HCT116 (cell line): ENCODE measurements at regions not wholly inside any gene's neighbourhood (a gene's known extent, or its start where the extent isn't known, plus 50 kb on each side); places are given as distances from the start of the nearest gene placed in this dataset.

Experiments used
- ATAC-seq: fragments of 200-7000 bp; cut with Tn5 transposase; 2 replicates; pipeline ENCODE4 v1.9.1; 2020; ENCODE audit warnings: mild to moderate bottlenecking, moderate library complexity
- BruUV-seq: library from RNA; stranded (reverse); fragments of 400-500 nt; replicated peaks from 2 replicates; lab custom pipeline; 2021; lab: Mats Ljungman, UMichigan
- CTCF ChIA-PET: fragments of 300-600 bp; sonication (Branson Sonifier 250); formaldehyde crosslinking; loops from one replicate; lab custom pipeline; 2021; ENCODE audit warnings: antibody characterized with exemption; lab: Charles Lee
- POLR2A ChIA-PET: fragments of 300-600, 350-600 bp; sonication (Branson Sonifier 250); formaldehyde crosslinking; loops from one replicate; lab custom pipeline; 2021; ENCODE audit warnings: antibody characterized with exemption; lab: Charles Lee
- RAD21 ChIA-PET, 2 experiments: fragments of 300-600 bp; sonication (Branson Sonifier 250); formaldehyde crosslinking; loops; one replicate each; lab custom pipeline; 2023; ENCODE audit warnings: low total read pairs in 2 of 2; ENCODE audit not compliant: uncharacterized antibody in 2 of 2, unreplicated experiment in 2 of 2, low non-redundant PET in 1 of 2; lab: Charles Lee
- DNase-seq: peaks from one replicate; pipeline ENCODE4 v3.0.0-alpha.2; 2010; ENCODE audit warnings: low read depth, low spot score
- H2AFZ ChIP-seq: fragments of 200-600 bp; shearing (Covaris generic), sonication (generic); 2 replicates; pipeline ENCODE4 v1.6.1; 2017; ENCODE audit warnings: low read depth, mixed run types, mixed read lengths, antibody characterized with exemption, low read length; ENCODE audit not compliant: poor library complexity, severe bottlenecking
- H3K27ac ChIP-seq: 2 replicates; pipeline ENCODE4 v1.5.1; 2012; ENCODE audit warnings: low read depth, low read length
- H3K27me3 ChIP-seq: fragments of 200-600 bp; sonication (generic); 2 replicates; pipeline ENCODE4 v1.6.1; 2016; ENCODE audit warnings: mixed run types, low read length, mixed read lengths; ENCODE audit not compliant: insufficient read depth
- H3K36me3 ChIP-seq, 2 experiments: fragments of 200-500 bp in 1 of 2; fragments of 200-600 bp in 1 of 2; sonication (Bioruptor generic) in 1 of 2; sonication (generic) in 1 of 2; 2 replicates each; pipeline versions ENCODE4 v1.5.1 to v1.6.1; 2014 to 2016; ENCODE audit warnings: low read length in 2 of 2, inconsistent platforms in 1 of 2, mixed read lengths in 1 of 2, mixed run types in 1 of 2; ENCODE audit not compliant: insufficient read depth in 2 of 2, control insufficient read depth in 1 of 2
- H3K4me1 ChIP-seq, 2 experiments: fragments of 200-600 bp in 1 of 2; sonication (generic) in 1 of 2; 2 replicates each; pipeline versions ENCODE4 v1.5.1 to v1.6.1; 2012 to 2017; ENCODE audit warnings: low read length in 2 of 2, inconsistent platforms in 1 of 2, mild to moderate bottlenecking in 1 of 2, mixed read lengths in 1 of 2, mixed run types in 1 of 2, moderate library complexity in 1 of 2; ENCODE audit not compliant: insufficient read depth in 2 of 2, control insufficient read depth in 1 of 2
- H3K4me2 ChIP-seq: fragments of 200-600 bp; sonication (generic); 2 replicates; pipeline ENCODE4 v1.6.1; 2017; ENCODE audit warnings: mixed run types, low read length, mixed read lengths
- H3K4me3 ChIP-seq, 2 experiments: fragments of 200-600 bp in 1 of 2; sonication (generic) in 1 of 2; replicated peaks in 1 of 2; 2 replicates each; pipeline ENCODE4 v1.5.1; 2011 to 2016; ENCODE audit warnings: low read length in 2 of 2, control low read depth in 1 of 2, low read depth in 1 of 2, mild to moderate bottlenecking in 1 of 2, mixed read lengths in 1 of 2, mixed run types in 1 of 2
- H3K79me2 ChIP-seq: fragments of 200-600 bp; sonication (generic); 2 replicates; pipeline ENCODE4 v1.6.1; 2017; ENCODE audit warnings: mild to moderate bottlenecking, mixed run types, low read length, moderate library complexity, mixed read lengths; ENCODE audit not compliant: insufficient read depth
- H3K9ac ChIP-seq: fragments of 200-600 bp; sonication (generic); 2 replicates; pipeline ENCODE4 v1.6.1; 2016; ENCODE audit warnings: low read length, mixed read lengths
- H3K9me2 ChIP-seq: fragments of 200-600 bp; sonication (generic), shearing (Covaris generic); 2 replicates; pipeline ENCODE4 v1.6.1; 2017; ENCODE audit warnings: mixed run types, mild to moderate bottlenecking, moderate library complexity; ENCODE audit not compliant: insufficient read depth
- H3K9me3 ChIP-seq, 2 experiments: fragments of 200-500 bp in 1 of 2; fragments of 200-600 bp in 1 of 2; sonication (Bioruptor generic) in 1 of 2; sonication (generic) in 1 of 2; 2 replicates each; pipeline ENCODE4 v1.6.1; 2014 to 2017; ENCODE audit warnings: low read length in 2 of 2, mixed read lengths in 2 of 2, inconsistent platforms in 1 of 2, low read depth in 1 of 2, mild to moderate bottlenecking in 1 of 2, mixed run types in 1 of 2, moderate library complexity in 1 of 2; ENCODE audit not compliant: control insufficient read depth in 1 of 2, insufficient read depth in 1 of 2
- H4K20me1 ChIP-seq: fragments of 200-600 bp; sonication (generic), shearing (Covaris generic); 2 replicates; pipeline ENCODE4 v1.6.1; 2017; ENCODE audit warnings: mixed run types, mild to moderate bottlenecking, moderate library complexity; ENCODE audit not compliant: insufficient read depth
- CTCF ChIP-seq, 3 experiments: fragments of 200-600 bp in 1 of 3; sonication (generic) in 1 of 3; IDR thresholded peaks in 2 of 3; conservative IDR thresholded peaks in 1 of 3; 2 replicates each; pipeline ENCODE4 v1.5.1; 2012 to 2017; ENCODE audit warnings: low read depth in 2 of 3, low read length in 2 of 3, antibody characterized with exemption in 1 of 3, borderline replicate concordance in 1 of 3, control low read depth in 1 of 3, mild to moderate bottlenecking in 1 of 3, mixed read lengths in 1 of 3, mixed run types in 1 of 3, moderate library complexity in 1 of 3; ENCODE audit not compliant: insufficient read depth in 1 of 3
- ELF1 ChIP-seq: IDR thresholded peaks from 2 replicates; pipeline ENCODE4 v1.6.1; 2012; ENCODE audit warnings: low read depth, borderline replicate concordance
- EZH2phosphoT487 ChIP-seq: fragments of 200-600 bp; IDR thresholded peaks from 2 replicates; pipeline ENCODE4 v1.6.1; 2018; ENCODE audit warnings: antibody characterized with exemption, borderline replicate concordance
- POLR2A ChIP-seq: IDR thresholded peaks from 2 replicates; pipeline ENCODE4 v1.7.0; 2011; ENCODE audit warnings: borderline replicate concordance; ENCODE audit not compliant: insufficient read depth, insufficient read length; ENCODE audit errors: extremely low read depth
- REST ChIP-seq: IDR thresholded peaks from 2 replicates; pipeline ENCODE4 v1.6.1; 2012; ENCODE audit warnings: low read depth
- SP1 ChIP-seq: IDR thresholded peaks from 2 replicates; pipeline ENCODE4 v1.6.1; 2012; ENCODE audit warnings: low read depth
- TCF7L2 ChIP-seq: IDR thresholded peaks from 2 replicates; pipeline ENCODE4 v1.7.0; 2011; ENCODE audit warnings: borderline replicate concordance, inconsistent platforms; ENCODE audit not compliant: insufficient read depth, insufficient read length; ENCODE audit errors: extremely low read depth
- intact Hi-C: fragments of 100-400 bp; cut with micrococcal nuclease; formaldehyde crosslinking; loops from 2 replicates; pipeline ENCODE4 v1.10.0; 2022

GRCh38 chr9:93378276-93378675 lies 73.2 kb upstream of the FAM120A start:
- no peaks in the 10 kb centered on the region for H3K9me3 ChIP-seq
- ChIA-PET CTCF (no interaction called here), RAD21 (no interaction called here), POLR2A (no interaction called here)
- DNase-seq (no peak), ATAC-seq (no peak)
- H3K79me2 ChIP-seq, result no peaks in the 10 kb centered on the region
- no peak overlapping the region for H3K27ac ChIP-seq
- H3K4me2 ChIP-seq, result no peak overlapping the region
- no peaks in the 10 kb centered on the region for H3K4me1 ChIP-seq
- no peak overlapping the region for H2AFZ ChIP-seq
- no peak overlapping the region for H3K9ac ChIP-seq
- H3K9me2 ChIP-seq, result no peaks in the 10 kb centered on the region
- BruUV-seq, result no TSS peak
- TF ChIP-seq SP1, result no peak
- TF ChIP-seq TCF7L2, result no peak
- intact Hi-C loops, result no loop called here
- no peaks in the 10 kb centered on the region for H3K27me3 ChIP-seq
- no peak overlapping the region for H3K4me3 ChIP-seq
- H3K36me3 ChIP-seq, result no peaks in the 10 kb centered on the region
- no peaks in the 10 kb centered on the region for H4K20me1 ChIP-seq

GRCh38 chr9:93379051-93379450 lies 72.4 kb upstream of the FAM120A start:
- no peaks in the 10 kb centered on the region for H3K27me3 ChIP-seq
- peak overlapping the region; percentile 15 for H2AFZ ChIP-seq
- BruUV-seq, result no TSS peak
- H4K20me1 ChIP-seq, result no peaks in the 10 kb centered on the region
- no peaks in the 10 kb centered on the region for H3K9me3 ChIP-seq
- no peaks in the 10 kb centered on the region for H3K4me1 ChIP-seq
- H3K9ac ChIP-seq, result no peak overlapping the region
- TF ChIP-seq EZH2phosphoT487, result no peak
- TF ChIP-seq REST, result no peak
- TF ChIP-seq POLR2A, result no peak
- peak in 2 of 3 experiments; percentile 50 to 52; a peak in 4 of 6 replicates for TF ChIP-seq CTCF (IDR thresholded peaks at IDR 0.05 in 2 of 3, conservative IDR thresholded peaks at IDR 0.05 in 1 of 3; ENCODE audit: borderline replicate concordance in 1 of 3, insufficient read depth in 1 of 3, low read depth in 2 of 3, low read length in 2 of 3)
- TF ChIP-seq ELF1, result no peak
- intact Hi-C loops, result no loop called here
- no peak overlapping the region for H3K27ac ChIP-seq
- peak; percentile 59; the same call in 1 of the 2 replicates for ATAC-seq
- H3K9me2 ChIP-seq, result no peaks in the 10 kb centered on the region
- H3K36me3 ChIP-seq, result no peaks in the 10 kb centered on the region
- CTCF ChIA-PET, result no interaction called here
- POLR2A ChIA-PET, result no interaction called here
- DNase-seq, result no peak
- no peak overlapping the region for H3K4me3 ChIP-seq
- H3K79me2 ChIP-seq, result no peaks in the 10 kb centered on the region
- RAD21 ChIA-PET, result no interaction called here
- no peak overlapping the region for H3K4me2 ChIP-seq
